D341Med (cell line): ENCODE measurements at regions not wholly inside any gene's neighbourhood (a gene's known extent, or its start where the extent isn't known, plus 50 kb on each side); places are given as distances from the start of the nearest gene placed in this dataset.
"Not testable (repeated sequence)": the region's sequence is repeated elsewhere in the genome, so short reads cannot be mapped to it uniquely, and the experiment has no call there.

Experiments
- DNase-seq: peaks from one replicate; pipeline ENCODE4 v3.0.0; 2012; ENCODE audit warnings: low spot score

DNA sequence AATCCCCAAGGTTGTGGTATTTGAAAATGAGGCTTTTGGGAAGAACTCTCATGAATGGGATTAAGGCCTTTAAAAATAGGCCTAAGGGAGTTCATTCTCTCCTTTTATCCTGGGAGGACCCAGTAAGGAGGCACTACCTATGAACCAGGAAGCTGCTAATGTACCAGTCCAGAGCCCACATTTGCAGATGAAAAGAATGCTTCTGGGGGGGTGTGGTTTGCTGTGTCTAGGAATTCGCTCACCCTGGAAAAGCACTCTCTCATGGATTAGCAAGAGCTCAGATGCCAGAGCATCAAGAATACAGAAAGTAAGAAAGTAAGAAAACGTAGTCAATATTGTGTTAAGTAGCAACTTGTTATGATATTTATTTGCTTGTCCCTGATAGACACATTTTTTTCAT is 785.7 kb upstream of the GYPC start:
- DNase-seq, result no peak

DNA sequence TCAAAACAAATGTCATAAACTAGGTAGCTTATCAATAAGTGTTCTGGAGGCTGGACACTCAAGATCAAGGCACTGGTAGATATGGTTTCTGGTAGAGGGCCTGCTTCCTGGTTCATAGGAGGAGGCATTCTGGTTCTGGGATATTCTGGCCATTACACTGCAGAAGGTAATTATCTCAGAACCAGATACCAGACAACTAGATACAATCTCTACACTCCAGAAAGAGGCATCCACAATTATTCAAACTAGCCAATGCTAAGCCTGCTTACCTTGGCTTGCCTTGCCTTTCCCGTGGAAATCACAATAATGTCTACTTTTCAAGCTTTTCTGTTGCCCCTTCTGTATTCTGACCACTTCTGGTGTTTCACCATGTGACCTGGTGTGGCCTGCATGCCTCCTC is 785.2 kb upstream of the GYPC start:
- no peak for DNase-seq

DNA sequence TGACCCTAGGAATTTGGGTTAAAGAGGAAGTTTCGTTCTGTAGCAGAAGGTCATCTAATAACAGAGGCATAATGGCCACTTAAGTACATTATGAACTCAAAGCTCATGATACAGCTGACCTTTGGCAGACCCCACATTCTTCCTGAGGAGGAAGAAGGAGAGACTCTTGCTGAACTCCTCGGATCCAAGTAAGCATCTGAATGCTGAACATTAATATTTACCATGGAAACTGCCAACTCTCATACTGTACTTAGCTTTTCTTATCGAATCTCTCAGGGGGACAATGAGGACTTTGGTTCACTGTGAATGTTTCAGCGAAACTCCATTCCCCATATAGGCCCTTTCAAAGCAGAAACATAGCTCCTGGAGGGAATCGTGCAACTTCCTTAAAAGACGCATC is 781.4 kb upstream of the GYPC start:
- DNase-seq, result no peak

DNA sequence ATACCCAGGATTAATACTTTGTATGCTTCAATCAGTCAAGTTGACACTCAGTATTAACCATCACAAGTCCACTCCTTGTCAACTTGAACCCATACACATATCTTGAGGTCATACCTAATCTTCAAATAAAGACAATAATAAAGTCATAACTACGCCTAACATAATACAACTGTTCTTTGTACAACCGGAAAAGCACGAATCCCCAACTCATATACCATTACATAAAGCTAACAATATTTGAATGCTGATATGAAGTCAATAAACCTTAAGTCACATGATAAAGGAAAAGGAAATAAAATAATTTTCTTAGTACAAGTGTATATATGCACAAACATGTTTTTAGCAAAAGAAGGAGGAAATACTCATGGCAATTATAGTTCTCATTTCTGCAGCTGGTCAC is 770.6 kb upstream of the GYPC start:
- DNase-seq, result no peak

DNA sequence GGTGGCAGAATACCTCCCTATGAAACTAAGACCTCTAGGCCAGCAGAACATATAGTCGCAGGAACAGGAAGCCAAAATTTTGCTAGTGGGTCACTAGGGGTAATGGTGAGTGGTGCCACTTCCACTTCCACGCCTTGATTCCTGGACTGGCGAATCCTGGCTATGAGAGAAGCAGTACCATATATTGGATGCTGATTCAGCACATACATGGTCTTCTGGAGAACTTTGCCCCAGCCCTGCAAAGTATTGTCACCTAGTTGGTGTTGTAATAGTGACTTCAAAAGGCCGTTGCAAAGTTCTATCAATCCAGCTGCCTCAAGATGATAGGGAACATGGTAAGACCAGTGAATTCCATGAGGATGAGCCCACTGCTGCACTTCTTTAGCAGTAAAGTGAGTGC is 769.8 kb upstream of the GYPC start:
- DNase-seq, result no peak

DNA sequence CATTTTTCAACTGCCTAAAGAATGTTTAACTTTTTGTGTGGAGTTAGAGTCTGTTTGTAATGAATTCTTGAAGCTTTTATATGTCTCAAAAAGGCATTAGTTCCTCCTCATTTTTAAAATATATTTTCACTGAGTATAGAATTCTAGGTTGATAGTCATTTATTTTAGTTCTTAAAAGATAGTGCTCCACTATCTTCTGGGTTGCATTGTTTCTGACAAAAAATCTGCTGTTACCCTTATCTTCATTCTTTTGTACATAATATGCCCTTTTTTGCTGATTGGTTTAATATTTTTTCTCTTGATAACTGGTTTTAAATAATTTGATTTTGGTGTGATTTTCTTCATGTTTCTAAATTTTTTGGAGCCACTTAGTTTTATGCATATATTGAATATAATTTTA is 754.7 kb upstream of the GYPC start:
- no peak for DNase-seq

DNA sequence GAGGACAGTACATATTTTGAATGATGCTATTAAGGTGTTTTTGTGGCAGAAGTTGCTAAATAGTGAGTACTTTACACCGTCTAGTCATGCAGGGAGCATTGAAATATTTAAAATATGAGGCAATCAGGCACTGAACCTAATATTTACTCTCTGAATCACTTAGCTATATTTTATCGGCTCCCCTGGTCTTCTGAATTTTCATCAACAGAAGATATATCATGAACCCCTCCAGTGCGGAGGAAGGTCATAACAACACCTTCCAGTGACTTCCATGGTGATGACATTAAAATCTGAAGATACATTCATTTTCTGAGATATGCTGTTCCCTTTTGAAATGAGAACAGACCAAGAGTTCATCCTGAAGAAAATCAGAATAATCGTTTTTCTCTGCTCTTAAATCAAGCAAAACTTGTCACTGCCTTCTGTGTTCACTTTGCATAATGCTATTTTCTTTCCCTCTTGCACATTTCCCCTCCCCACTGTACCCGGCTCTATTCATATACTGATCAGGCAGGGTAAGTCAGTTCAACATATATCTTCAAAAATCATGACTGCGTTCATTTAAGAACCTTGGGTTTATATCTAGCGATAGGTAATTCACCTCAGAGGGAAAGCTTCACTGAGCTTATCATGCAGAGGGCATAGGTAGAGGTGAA is 729.9 kb upstream of the GYPC start:
- no peak for DNase-seq

DNA sequence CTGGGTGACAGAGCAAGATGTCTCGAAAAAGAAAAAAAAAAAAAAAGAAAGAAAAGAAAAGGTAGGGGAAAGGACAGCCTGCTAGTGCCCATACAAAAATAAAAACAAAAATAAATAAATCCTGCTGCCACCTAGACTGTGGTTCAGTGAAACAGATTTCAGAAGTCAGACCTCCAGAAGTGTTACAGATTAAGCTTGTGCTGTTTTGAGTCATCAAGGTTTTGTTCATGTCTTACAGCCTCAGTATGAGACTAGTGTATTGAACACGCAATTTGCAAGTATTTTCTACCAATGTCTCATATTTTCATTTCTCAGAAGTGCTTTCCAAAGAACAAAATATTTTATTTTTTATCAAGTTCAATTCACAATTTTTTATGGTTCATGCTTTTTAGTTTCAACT is 720.4 kb upstream of the GYPC start:
- DNase-seq, result no peak

DNA sequence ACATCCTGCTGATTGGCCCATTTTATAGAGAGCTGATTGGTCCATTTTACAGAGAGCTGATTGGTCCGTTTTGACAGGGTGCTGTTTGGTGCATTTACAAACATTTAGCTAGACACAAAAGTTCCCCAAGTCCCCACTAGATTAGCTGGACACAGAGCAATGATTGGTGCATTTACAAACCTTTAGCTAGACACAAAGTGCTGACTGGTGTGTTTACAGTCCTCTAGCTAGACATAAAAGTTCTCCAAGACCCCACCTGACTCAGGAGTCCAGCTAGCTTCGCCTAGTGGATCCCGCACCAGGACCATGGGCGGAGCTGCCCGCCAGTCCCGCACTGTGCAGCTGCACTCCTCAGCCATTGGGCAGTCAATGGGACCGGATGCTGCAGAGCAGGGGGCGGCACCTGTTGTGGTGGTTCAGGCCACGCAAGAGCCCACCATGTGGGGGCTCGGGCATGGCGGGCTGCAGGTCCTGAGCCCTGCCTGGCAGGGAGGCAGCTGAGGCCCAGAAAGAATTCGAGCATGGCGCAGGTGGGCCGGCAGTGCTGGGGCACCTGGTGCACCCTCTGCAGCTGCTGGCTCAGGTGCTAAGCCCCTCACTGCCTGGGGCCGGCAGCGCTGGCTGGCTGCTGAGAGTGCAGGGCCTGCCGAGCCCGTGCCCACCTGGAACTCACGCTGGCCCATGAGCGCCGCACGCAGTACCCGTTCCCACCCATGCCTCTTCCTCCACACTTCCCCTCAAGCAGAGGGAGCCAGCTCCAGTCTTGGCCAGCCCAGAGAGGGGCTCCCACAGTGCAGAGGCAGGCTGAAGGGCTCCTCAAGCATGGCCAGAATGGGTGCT is 713.2 kb upstream of the GYPC start:
- no peak for DNase-seq

DNA sequence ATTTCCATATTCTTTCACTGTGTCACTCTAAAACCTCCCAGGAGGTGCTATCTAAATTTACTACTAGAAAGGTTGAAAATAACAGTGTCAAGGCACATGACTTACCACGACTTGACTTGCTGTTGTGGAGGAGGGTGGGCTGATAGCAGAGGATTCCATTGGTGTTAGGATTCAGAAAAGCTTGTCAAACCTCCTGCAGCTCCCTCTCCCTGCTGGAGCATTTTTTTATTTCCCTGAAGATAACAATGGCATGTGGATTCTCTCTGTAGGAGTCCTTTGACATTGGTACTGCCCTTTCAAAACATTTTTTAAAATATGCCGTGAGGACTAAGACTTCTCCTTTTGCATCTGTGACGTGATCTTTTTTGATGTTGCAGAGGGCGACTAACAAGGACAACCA is 696.9 kb upstream of the GYPC start:
- DNase-seq, result no peak

DNA sequence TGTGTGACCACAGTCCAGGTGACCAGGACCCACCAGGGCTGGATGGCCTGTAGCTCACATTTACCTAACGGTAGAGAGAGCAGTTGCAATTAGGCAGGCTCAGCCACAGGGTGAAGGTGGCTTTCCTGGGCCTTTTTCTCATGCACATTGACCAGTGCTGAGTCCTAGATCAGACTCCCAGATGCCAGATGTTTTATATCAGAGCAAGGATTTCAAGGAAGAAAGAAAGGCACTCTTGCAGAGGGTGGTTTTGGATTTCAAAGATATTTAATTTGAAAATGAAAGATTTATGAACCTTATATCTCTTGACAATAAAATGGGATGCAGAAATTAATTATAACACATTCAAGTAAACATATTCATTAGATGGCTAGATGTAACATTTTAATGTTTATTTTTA is 694.2 kb upstream of the GYPC start:
- DNase-seq, result no peak

DNA sequence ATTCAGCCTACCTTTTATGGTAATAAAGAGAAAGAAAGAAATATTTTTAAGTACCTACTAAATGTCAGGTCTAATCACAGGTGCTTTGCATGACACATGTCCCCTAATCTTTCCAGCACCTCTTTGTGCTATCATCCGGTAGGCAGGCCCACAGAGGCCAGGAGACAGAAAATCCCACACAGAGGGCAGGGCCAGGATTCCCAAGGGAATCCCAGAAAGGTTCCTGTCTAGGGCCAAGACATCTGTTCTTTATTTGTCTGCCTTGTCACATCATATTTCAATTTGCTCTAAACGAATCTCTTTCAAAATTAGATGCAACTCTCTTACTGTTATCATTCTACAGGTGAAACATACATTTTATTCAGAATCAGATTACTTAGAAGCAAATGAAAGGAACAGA is 676.1 kb upstream of the GYPC start:
- peak; percentile 25 for DNase-seq

DNA sequence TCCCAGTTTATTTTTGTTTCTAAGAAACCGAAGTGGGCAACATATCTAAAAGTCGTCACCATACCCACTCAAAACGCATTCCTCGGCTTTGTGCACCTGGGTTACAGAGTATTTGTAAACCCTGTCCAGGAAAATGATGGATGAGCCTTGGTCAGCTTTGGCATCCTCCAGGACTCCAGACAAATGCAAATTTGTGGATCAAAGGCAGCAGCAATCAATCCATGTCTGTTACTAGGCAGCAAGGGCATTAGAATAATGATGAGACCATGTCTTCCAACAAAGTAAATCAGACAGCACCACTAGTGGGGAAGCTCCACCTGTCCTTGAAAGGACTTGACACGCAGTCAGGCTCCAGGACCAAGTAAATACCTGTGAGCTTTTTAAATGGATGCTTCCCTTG is 672.6 kb upstream of the GYPC start:
- DNase-seq, result no peak

DNA sequence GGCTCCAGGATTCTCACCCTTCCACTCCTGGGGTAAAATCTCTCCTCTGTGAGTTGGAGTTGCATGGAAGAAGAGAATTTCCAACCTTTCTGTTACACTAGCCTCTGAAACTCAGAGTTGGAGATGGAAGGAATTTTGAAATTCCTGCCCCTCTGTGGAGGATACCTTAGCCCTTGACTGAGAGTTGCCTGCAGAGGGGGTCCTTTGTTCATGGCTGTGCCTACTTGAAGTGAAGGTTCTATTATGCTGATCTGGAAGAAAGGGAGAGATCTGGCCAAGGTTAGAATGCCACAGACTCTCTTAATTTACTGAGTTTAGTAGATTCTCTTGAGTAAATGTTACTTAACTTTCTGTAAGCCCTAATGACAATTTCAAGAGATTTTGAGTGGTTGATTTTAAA is 626.6 kb upstream of the GYPC start:
- no peak for DNase-seq

DNA sequence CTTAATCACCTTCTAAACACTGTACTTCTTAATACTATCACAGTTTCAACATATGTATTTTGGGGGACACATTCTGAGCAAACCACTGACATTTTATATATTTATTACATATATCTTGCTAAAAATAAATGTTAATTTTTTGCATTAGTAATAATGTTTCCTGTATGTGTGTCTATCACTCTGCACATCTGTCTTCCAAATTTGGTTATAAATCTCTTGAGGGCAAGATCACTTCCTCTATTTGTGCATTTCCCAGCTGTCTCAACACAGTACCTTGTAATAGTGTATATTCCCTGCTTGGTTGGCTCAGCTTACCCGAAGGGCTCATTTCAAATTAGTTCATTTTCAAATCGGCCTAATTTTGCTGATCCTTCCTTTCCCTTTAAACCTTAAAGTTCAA is 617.1 kb upstream of the GYPC start:
- no peak for DNase-seq

DNA sequence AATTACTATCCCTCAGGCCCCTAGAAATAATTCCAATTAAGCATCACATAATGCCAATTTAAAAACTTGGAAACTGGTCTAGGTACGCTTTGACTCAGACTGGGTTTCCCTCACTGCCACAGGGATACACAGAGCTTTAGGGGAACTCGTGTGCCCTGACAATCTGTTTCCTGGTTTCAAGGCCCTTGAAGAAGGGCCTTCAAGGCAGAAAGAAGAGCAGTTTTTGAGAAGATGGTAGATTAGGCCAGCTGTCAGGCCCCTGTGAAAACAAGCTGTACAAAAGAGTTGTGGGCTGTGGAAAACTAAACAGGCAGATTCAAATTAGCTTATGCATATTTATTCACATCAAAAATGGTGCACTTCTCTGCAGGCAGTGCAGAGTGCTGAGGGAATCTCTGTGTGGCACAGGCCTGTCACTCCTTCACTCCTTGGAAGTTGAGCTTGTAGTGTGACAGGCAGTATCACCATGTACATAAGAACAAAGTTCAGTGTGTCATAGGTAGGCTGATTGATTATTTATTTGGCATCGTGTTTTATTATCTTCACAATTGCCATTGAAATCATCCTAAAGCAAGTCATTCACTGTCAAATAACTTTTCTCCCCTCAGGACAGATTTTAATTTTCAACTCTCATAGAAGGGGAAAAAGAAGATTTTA is 614.4 kb upstream of the GYPC start:
- no peak for DNase-seq

DNA sequence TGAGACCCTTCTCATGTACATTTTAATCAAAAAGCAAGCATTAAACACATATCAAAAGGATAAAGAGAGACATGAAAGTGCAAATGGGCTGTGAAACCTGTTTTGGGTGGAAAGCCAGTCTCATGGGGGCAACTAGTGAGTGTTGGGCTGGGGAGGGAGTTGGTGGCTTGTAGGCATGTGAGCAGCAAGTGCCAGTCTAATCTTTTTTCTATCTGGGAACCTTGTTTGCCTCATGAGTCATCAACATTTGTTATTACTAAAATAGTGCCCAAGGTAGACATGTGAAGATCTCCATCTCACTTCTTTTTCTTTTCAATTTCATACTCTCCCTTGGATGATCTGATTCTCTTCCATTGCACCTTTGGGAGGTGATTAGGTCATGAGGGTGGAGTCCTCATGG is 613.9 kb upstream of the GYPC start:
- DNase-seq, result no peak

DNA sequence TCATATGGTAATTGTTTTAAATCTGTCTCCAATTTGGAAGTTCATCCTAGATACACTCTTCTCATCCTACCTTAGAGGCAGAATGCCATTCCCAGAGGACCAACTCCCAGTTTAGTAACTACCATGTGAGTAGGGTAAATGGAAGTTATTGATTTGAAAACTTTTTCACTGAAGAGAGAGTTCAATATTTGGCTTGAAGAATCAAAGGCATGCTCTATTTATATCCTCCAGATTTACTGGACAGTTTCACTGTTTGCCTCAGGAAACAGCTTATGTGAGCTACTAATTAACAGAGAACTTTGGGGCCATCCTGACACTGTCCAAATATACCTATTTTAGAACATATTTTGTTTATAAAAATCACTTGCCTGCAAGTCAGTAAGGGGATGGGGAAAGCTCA is 607.2 kb upstream of the GYPC start:
- no peak for DNase-seq

DNA sequence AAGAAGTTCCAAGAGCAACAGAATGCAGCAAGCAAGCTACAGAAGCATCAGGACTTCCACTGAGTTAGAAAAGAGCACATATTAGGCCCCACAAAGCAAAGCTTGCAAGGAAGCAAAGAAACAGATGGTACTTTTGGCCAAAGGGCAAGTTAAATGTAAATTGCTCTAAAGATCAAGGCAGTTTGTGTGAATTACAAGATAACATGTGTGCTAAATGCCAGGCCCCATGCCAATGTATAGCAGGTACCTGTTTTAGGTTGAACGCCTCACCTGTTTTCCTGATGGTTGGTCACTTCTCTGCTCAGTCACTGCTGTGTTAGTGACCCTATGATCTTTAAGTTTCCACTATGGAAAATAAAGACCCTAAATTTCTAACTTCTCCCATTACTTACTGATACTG is 606.5 kb upstream of the GYPC start:
- DNase-seq, result no peak

DNA sequence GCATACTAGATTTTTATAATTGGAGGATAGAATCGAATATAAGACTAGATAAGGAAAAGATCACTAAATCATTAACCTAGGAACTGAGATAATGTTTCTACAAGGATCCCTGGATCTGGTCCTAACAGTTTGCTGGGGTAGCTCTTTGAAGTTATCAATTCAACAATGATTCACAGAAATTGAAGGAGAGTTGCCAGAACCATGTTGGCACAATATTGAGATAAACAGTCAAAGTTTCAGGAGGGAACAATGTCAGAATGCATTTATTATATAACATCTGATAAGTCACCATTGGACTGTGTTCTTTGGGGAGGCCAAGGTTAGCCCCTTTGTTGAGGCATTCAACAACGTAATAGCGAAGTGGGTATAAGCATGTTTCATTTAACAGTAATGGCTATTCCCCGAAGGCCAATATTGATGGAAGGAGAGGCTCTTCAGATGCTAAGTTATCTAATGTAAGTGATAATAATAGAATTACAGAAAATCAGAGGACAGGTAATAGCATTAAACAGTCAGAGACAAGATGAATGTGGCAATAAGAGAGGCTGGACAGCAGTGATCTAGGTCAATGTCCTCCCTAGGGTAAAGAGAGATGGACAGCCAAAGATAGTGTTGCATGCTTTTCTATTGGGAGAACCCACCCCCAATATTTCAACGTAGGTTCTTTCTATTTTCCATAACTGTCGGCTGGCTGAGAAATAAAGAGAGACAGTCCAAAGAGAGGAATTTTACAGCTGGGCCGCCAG is 604.8 kb upstream of the GYPC start:
- no peak for DNase-seq

DNA sequence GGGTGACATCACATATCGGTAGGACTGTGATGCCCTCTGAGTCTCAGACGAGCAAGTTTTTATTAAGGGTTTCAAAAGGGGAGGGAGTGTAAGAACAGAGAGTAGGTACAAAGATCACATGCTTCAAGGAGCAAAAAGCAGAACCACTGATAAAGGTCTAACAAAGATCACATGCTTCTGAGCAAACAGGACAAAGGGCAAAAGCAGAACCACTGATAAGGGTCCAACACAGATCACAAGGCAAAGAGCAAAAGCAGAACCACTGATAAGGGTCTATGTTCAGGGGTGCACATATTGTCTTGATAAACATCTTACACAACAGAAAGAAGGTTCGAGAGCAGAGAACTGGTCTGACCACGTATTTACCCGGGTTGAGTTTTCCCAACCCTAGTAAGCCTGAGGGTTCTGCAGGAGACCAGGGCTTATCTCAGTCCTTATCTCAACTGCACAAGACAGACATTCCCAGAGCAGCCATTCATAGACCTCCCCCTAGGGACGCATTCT is 604.2 kb upstream of the GYPC start:
- not testable (repeated sequence) for DNase-seq

DNA sequence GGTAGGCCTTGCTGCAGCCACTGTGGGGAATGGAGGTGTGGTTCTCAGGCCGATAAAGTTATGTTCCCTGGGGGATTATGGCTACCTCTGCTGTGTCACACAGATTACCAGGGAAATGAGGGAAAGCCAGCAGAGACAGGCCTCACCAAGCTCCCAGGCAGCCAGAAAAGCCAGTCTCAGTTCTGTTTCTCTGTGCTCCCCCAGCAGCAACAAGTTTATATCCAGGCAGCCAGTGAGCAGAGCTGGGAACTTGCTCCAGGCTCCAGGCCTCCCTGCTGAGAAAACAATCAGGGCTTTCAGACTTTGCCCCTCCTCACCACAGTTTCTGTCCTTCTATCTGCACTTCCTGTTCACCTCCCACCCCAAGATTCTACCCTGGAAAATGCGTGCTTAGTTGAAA is 596.6 kb upstream of the GYPC start:
- no peak for DNase-seq
